COLO668 (cell line): ENCODE measurements at regions not wholly inside any gene's neighbourhood (a gene's known extent, or its start where the extent isn't known, plus 50 kb on each side); places are given as distances from the start of the nearest gene placed in this dataset.
"Not testable (repeated sequence)": the region's sequence is repeated elsewhere in the genome, so short reads cannot be mapped to it uniquely, and the experiment has no call there.

Experiments used
- DNase-seq: peaks from one replicate; lab custom pipeline; 2025; ENCODE audit not compliant: unreplicated experiment; lab: John Stamatoyannopoulos, UW

DNA sequence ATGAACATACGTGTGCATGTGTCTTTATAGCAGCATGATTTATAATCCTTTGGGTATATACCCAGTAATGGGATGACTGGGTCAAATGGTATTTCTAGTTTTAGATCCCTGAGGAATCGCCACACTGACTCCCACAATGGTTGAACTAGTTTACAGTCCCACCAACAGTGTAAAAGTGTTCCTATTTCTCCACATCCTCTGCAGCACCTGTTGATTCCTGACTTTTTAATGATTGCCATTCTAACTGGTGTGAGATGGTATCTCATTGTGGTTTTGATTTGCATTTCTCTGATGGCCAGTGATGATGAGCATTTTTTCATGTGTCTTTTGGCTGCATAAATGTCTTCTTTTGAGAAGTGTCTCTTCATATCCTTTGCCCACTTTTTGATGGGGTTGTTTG is 493.0 kb upstream of the PIK3R1 start:
- DNase-seq: not testable (repeated sequence)

- no peak for DNase-seq
Observed at GRCh38 chr5:67720162-67720772, 495.3 kb upstream of the PIK3R1 start.

GRCh38 chr5:67702008-67702407 is 505.4 kb upstream of the CD180 start:
- no peak for DNase-seq

DNA sequence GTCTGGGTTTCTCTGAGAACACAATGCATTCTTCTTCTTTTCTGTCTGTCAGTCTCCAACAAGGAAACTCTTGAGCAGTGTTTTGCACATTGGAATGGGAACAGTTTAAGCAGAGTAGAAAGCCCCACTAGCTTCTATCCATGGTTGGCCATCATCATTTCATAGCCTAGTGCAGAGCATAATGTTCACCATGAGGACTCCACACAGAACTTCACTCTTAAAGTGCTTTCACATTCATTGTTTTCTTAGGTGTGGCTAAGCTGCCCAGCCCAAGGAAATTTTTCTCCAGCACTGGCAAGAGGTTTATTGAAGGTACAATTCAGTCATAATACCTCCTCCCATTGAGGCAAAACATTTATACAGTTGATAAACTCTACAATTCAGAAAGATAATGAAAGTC is 503.0 kb upstream of the CD180 start:
- no peak for DNase-seq

DNA sequence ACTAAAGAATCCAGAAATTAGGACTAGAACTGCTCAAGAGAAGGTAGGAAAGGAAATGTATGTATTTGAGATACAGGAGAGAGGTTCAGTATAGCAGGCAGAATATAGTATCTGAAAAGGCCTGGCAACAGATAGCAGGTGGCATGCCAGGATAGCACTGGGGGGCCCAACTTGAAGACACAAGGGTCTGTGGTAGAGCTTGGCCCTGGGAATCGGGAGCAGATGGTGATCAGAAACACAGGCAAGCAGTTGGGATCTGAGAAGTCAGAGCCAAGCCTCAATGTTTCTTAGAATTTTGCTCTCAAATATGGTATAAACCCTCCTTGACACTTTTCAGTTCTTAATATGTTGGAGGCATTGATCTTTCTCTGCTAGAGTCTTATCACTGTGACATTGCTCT is 499.8 kb upstream of the CD180 start:
- DNase-seq: no peak

DNA sequence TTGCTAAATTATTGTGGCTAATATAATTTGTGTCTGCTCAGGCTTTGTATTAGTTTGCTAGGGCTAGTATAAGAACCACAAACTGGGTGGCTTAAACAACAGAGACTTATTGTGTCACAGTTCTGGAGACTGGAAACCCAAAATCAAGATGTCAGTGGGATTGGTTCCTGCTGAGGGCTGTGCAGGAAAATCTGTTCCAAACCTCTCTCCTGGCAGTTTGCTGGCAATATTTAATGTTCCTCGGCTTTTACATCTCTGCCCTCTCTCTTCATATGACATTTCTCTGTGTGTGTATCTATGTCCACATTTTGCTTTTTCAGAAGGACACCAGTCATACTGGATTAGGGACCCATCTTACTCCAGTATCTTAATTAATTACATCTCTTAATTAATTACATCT is 498.8 kb upstream of the CD180 start:
- no peak for DNase-seq

- no peak for DNase-seq
Observed at GRCh38 chr5:67694810-67695191, 498.2 kb upstream of the CD180 start.

DNA sequence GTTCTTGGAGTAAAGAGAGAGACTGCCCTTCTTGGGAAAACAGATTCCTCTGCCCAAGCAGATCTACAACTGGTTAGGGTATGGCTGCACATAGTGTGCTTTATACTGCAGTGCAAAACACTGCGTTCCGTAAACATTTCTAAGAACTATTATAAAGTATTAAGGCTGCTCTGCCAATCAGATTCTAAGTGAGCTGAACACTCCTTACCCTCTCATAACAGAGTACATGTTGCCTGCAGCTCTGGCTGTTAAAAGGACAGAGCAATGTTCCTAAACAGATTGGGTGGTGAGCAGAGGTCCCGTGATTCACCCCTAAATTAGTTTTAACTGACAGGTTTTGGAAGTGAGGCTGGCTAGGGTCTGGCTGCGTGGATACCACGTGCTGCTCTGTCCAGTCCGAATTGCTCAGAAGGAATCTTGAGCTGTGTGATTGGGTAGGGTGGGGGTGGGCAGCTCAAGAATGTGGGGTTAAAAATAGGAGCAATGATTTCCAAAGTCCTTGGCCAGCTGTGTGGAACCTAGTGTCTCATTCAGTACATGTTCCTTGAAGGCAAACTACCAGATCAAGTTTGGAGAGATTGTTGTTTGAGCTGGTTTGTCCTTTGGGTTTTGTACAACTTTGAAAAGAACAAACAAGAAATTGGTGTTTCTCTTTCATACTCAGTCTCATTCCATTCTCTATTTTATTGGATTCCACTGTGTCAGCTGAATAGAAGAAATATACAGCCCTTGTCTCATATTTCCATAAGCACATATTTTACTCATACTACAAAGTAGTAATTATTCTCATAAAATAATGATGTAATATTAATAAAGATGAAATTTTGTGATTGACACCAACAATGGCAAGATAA is 497.6 kb upstream of the CD180 start:
- no peak for DNase-seq

DNA sequence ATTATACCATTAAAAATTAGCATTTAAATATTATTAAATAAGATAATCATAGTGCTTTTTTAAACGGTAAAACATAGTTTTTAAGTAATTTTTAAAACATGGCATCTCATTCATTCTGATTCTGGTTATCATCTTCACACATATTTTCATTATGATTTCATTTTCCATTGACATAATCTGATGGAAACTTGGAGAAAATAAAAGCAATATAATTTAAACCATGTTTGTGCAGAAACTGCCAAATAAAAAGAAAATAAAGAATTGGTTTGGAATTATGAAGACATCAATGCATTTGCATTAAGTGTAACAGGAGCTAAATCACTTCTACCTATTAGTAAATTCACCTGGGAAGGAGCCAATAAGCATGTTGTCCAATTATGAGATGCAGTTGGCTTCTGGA is 490.1 kb upstream of the CD180 start:
- no peak for DNase-seq

DNA sequence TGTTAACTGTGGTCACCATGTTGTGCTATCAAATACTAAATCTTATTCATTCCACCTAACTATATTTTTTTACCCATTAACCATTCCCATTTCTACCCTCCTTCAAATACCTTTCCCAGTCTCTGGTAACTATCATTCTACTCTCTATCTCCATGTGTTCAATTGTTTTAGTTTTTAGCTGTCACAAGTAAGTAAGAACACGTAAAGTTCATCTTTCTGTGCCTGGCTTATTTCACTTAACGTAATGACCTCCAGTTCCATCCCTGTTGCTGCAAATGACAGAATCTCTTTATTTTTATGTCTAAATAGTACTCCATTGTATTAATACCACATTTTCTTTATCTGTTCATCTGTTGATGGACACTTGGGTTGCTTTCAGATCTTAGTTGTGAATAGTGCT is 485.1 kb upstream of the CD180 start:
- DNase-seq: no peak

DNA sequence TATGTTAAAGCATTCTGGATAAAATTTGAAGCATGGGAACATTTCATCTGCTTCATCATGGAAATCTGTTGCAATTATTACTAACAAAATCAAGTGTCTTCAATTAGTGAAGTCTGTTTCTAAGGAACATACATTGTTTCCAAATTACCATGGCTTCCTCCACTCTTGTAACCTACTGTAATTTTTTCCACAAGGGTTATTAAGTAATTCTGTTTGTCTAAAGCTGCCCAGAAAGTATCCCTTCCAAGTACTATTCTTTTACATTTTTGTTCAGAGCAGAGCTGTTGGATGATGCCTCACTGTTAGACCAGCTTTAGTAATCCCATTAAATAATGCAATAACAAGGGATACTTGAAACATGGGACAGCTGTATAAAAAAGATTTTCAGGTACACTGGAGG is 483.5 kb upstream of the CD180 start:
- no peak for DNase-seq

DNA sequence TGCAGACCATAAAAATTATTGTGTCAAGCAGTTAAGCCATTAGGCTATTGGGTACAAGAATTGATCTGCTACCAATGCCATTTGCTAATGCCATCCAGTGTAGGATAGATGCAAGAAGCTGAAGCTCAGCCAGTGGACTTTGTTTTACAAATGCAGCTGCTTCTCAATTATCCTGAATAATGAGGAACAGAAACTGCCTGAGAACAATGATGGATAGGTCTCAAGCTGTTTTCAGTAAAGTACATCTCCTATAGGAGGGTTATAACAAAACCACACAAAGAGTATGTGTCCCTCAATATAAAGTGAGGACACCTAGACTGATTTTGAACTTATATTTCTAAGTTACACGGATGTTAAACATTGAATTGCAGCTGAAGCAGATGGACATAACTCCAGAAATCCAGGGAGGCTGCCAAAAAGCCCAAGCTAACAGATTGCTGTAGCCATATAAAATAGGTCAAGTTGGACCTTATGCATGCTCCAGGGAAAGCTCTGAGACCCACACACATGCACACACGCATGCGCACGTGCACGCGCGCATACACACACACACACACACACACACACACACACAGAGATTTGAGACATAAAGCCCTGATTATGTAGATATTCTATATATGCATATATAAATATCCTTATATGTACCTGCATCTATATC is 482.7 kb upstream of the CD180 start:
- no peak for DNase-seq

DNA sequence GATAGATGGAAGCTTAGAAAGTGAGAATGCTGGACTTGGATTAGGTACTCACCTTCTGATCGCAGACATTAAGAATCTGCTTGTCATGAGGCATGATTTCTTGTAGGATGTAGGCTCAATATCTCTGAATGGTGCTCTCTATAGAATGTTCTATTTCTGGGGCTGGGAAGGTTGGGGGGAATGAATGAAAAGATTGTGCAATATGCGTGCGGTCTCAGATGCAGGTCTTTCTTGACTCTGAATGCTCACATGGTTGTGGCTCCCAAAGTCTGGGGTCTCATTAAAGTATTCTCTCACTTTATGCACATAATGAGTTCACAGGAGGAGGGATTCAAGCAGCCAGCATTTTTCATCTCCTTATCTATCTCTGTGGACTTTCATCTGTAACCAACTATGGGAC is 482.0 kb upstream of the CD180 start:
- no peak for DNase-seq

GRCh38 chr5:67677422-67677970 is 480.9 kb upstream of the CD180 start:
- no peak for DNase-seq

- no peak for DNase-seq
Observed at GRCh38 chr5:67676863-67677262, 480.3 kb upstream of the CD180 start.

DNA sequence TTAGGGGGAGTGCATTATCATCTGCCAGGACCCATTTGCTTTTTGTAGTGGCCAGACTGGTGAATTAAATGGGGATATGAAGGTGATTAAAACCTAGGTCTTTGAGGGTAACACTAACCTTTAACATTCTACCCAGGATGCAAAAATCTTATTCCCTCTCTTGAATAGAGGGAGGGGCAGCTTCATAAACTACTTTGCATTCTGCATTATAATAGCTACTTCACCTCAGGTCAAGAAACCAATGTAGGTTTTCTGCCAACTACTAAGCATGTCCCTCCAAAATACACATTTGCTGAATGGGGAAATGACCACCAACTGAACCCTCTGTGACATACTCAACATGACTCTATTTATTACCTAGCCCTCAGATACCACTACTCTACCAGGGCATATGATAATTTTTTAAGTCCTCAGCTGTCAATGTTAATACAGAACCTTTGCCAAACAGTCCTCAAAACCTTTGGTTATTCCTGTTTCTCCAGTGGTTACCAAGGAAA is 477.6 kb upstream of the CD180 start:
- DNase-seq: no peak

DNA sequence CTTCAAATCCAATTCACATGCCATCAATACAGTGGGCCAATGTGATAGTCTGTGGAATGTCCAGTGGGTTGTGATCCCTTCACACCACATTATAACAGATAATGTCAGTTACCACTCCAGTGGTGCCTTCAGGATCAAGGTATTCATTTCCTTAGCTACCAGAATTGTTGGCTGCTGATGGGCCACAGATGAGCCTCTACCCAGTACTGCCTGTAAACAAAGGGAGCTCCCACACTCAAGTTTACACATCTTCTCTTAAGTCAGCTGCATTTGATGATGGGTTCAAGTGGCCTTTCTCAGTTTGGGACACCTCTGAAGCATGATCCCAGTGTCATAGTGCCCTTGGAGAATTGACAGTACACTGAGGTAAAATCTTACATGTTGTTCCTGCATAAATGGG is 477.0 kb upstream of the CD180 start:
- no peak for DNase-seq

DNA sequence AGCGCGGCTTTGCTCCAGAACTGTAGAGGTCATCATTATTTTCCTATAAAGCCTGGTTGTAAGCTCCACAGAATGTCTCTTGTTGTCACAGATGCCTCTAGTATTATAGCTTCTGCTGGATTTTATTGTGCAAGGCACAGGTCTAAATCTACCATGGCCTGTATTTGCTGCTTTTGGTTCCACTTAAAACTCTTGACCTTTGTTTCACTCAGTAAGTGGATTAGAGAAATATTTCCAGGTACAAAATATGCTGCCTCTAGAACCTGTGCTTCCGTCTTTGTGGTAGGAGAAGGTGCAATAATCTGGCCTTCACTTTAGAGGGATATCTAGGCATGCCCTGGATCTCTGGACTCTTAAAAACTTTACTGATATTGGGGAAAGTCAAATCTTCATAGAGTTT is 476.6 kb upstream of the CD180 start:
- no peak for DNase-seq

GRCh38 chr5:67672636-67673035 is 476.0 kb upstream of the CD180 start:
- no peak for DNase-seq

DNA sequence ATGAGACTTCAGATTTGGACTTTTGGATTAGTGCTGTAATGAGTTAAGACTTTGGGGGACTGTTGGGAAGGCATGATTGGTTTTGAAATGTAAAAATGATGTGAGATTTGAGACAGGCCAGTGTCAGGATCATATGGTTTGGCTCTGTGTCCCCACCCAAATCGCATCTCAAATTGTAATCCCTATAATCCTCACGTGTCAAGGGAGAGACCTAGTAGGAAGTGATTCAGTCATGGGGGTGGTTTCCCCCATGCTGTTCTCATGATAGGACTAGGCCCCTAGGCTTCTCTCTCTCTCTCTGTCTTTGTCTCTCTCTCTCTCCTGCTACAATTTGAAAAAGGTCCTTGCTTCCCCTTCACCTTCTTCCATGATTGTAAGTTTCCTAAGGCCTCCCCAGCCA is 473.3 kb upstream of the CD180 start:
- DNase-seq: no peak

- no peak for DNase-seq
Observed at GRCh38 chr5:67660149-67660548, 463.6 kb upstream of the CD180 start.

DNA sequence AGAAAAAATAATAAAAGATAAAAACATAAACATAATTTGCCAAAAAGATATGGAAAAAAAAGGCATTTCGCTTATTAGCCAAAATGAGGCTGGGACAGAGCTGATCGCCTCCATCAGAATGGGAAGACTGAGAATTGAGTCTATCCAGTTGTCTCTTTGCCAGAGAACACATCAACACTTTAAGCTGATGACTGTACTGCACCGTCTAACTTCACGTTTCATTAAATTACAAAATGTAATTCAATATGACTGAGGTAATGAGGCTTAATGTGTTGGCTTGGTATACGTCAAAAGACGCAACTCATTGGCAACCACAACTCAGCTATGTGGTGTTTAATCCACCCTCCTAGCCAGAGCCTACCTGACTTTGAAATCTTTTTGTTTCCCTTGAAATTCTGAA is 462.7 kb upstream of the CD180 start:
- DNase-seq: no peak
